Stimulated activated CD4-positive, alpha-beta T cell treated with anti-CD3 and anti-CD28 coated beads, TNF-alpha, amount 100 ng/mL, for 1 hour (primary cell): ENCODE measurements at regions not wholly inside any gene's neighbourhood (a gene's known extent, or its start where the extent isn't known, plus 50 kb on each side); places are given as distances from the start of the nearest gene placed in this dataset.

ENCODE experiments used
- DNase-seq, 3 donors: peaks; one replicate each; pipeline ENCODE4 v3.0.0-alpha.2; 2020; ENCODE audit warnings: low read depth in 3 of 3, low spot score in 1 of 3

GRCh38 chr4:57287687-57288604 lies 177.8 kb upstream of the IGFBP7 start:
- DNase-seq: no peak

GRCh38 chr4:57282933-57283310 lies 172.7 kb upstream of the IGFBP7 start:
- no peak for DNase-seq

GRCh38 chr4:57280481-57280880 lies 170.3 kb upstream of the IGFBP7 start:
- DNase-seq: no peak

- no peak for DNase-seq
These were observed 168.6 kb upstream of the IGFBP7 start for GRCh38 chr4:57278780-57279179.

GRCh38 chr4:57274082-57274481 lies 163.9 kb upstream of the IGFBP7 start:
- DNase-seq: no peak

- DNase-seq: no peak
These were observed 160.2 kb upstream of the IGFBP7 start for GRCh38 chr4:57270346-57270745.

- no peak for DNase-seq
These were observed 155.8 kb upstream of the IGFBP7 start for GRCh38 chr4:57265831-57266582.

GRCh38 chr4:57254754-57255153 lies 144.6 kb upstream of the IGFBP7 start:
- DNase-seq: no peak

- no peak for DNase-seq
These were observed 138.9 kb upstream of the IGFBP7 start for GRCh38 chr4:57249083-57249482.

GRCh38 chr4:57243076-57243475 lies 132.9 kb upstream of the IGFBP7 start:
- DNase-seq: no peak

- DNase-seq: no peak
These were observed 124.1 kb upstream of the IGFBP7 start for GRCh38 chr4:57234252-57234775.

GRCh38 chr4:57233386-57233785 lies 123.2 kb upstream of the IGFBP7 start:
- DNase-seq: no peak

- no peak for DNase-seq
These were observed 121.6 kb upstream of the IGFBP7 start for GRCh38 chr4:57231781-57232180.

- no peak for DNase-seq
These were observed 110.5 kb upstream of the IGFBP7 start for GRCh38 chr4:57220734-57221133.

- no peak for DNase-seq
These were observed 110.0 kb upstream of the IGFBP7 start for GRCh38 chr4:57220172-57220571.

GRCh38 chr4:57219431-57219830 lies 109.2 kb upstream of the IGFBP7 start:
- DNase-seq: no peak

- no peak for DNase-seq
These were observed 104.6 kb upstream of the IGFBP7 start for GRCh38 chr4:57214654-57215411.

- DNase-seq: no peak
These were observed 100.9 kb upstream of the IGFBP7 start for GRCh38 chr4:57211131-57211530.

- no peak for DNase-seq
These were observed 96.0 kb upstream of the IGFBP7 start for GRCh38 chr4:57206172-57206571.

GRCh38 chr4:57205580-57205979 lies 95.4 kb upstream of the IGFBP7 start:
- DNase-seq: no peak

GRCh38 chr4:57200799-57201327 lies 90.7 kb upstream of the IGFBP7 start:
- DNase-seq: no peak
